Aorta (tissue), 5 donors: ENCODE measurements at regions not wholly inside any gene's neighbourhood (a gene's known extent, or its start where the extent isn't known, plus 50 kb on each side); places are given as distances from the start of the nearest gene placed in this dataset.
"Not testable (repeated sequence)": the region's sequence is repeated elsewhere in the genome, so short reads cannot be mapped to it uniquely, and the experiment has no call there.

Experiments
- ATAC-seq: fragments of 200-7000 bp; cut with Tn5 transposase; one replicate; pipeline ENCODE4 v1.9.1; 2022; ENCODE audit warnings: moderate library complexity; ENCODE audit not compliant: low FRiP score
- DNase-seq, 2 donors: peaks; one replicate each; pipeline ENCODE4 v3.0.0-alpha.2; 2020
- H3K27ac ChIP-seq, 2 donors: one replicate each; pipeline ENCODE4 v1.5.1; 2013; ENCODE audit warnings: low read length in 2 of 2, mild to moderate bottlenecking in 2 of 2, moderate library complexity in 2 of 2, control low read depth in 1 of 2, inconsistent platforms in 1 of 2, low read depth in 1 of 2
- H3K27me3 ChIP-seq, 2 donors: one replicate each; pipeline ENCODE4 v1.6.1; 2013; ENCODE audit warnings: control low read depth in 1 of 2, low read length in 1 of 2, mild to moderate bottlenecking in 1 of 2, moderate library complexity in 1 of 2; ENCODE audit not compliant: insufficient read depth in 2 of 2, control insufficient read depth in 1 of 2
- H3K36me3 ChIP-seq, 2 donors: one replicate each; pipeline ENCODE4 v1.6.1; 2013; ENCODE audit warnings: control low read depth in 1 of 2, low read length in 1 of 2, mild to moderate bottlenecking in 1 of 2; ENCODE audit not compliant: insufficient read depth in 2 of 2, control insufficient read depth in 1 of 2
- H3K4me1 ChIP-seq, 2 donors: one replicate each; pipeline ENCODE4 v1.6.1; 2013; ENCODE audit warnings: low read length in 2 of 2, control low read depth in 1 of 2, mild to moderate bottlenecking in 1 of 2, moderate library complexity in 1 of 2; ENCODE audit not compliant: insufficient read depth in 2 of 2, control insufficient read depth in 1 of 2
- H3K4me3 ChIP-seq, 2 donors: one replicate each; pipeline ENCODE4 v1.5.1; 2013; ENCODE audit warnings: low read length in 2 of 2, control low read depth in 1 of 2, mild to moderate bottlenecking in 1 of 2
- H3K9me3 ChIP-seq: one replicate; pipeline ENCODE4 v1.6.1; 2013; ENCODE audit warnings: mild to moderate bottlenecking, low read length; ENCODE audit not compliant: control insufficient read depth
- WGBS, 2 donors: extraction: QIAGEN DNeasy Blood & Tissue Kit; methylation state at CpG; one replicate each; pipeline ENCODE4 v1.1.7; 2013; 5-methylcytosine and 5-hydroxymethylcytosine counted together
- intact Hi-C, 2 donors: fragments of 100-400 bp; cut with DNase I; formaldehyde crosslinking; loops; one replicate each; pipeline versions ENCODE4 v1.14.2 to v1.15.0; 2022
- donor health status: healthy with polysubstance abuse.
- donor health status: Bipolar disorder and iron deficiency.
- donor health status: DM: no; HTN: no; CAD: no.
- donor health status: DM: no; HTN: no; CAD: no.
- donor health status: DM: yes; HTN: yes; CAD: no.

DNA sequence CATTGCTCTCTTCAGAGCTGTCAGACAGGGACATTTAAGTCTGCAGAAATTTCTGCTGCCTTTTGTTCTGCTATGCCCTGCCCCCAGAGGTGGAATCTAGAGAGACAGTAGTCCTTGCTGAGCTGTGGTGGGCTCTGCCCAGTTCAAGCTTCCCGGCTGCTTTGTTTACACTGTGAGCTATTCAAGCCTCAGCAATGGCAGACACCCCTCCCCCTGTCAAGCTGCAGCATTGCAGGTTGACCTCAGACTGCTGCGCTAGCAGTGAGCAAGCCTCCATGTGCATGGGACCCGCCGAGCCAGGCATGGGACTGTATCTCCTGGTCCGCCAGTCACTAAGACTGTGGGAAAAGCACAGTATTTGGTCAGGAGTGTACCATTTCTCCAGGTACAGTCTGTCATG, 53.6 kb upstream of the MAPK10 start:
- H3K36me3 ChIP-seq, H3K9me3 ChIP-seq, ATAC-seq, H3K27ac ChIP-seq, H3K4me1 ChIP-seq, DNase-seq, intact Hi-C loops, H3K27me3 ChIP-seq, H3K4me3 ChIP-seq: not testable (repeated sequence)
- 70 to 77% methylated on average over 5 of the region's 5 CpGs for WGBS, 2 donors

DNA sequence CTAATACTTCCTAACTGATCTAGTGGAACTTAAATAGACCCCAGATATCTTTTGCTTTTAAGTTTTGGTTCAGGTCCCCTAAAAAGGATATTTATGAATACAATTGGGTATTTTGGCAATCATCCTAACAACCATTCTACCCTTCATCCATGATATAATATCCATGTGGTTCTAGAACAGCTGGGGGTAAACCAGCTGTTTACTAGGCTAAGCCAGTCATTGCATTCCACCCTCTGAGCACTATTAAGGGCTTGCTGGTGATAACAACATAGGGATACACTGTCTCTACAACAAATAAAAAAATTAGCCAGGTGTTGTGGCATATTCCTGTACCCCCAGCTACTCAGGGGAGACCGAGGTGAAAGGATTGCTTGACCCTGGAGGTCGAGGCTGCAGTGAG, 54.8 kb upstream of the MAPK10 start:
- WGBS, 2 donors = 89 to 91% methylated on average over 2 of the region's 2 CpGs

DNA sequence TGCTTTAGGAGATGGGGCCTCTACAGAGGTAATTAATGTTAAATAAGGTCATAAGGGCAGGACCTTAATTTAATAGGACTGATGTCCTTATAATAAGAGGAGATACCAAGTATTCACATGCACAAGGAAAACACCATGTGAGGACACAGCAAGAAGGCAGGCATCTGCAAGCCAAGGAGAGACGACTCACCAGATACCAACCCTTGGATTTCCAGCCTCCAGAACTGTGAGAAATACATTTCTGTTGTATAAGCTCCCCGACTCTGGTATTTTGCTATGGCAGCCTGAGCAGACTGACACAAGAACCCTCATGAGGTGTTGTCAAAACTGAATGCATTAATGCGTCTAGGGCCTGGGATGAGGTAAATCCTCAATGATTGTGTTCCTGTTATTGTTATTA, 56.2 kb upstream of the MAPK10 start:
- ATAC-seq (no peak), DNase-seq (no peak)
- Histone ChIP-seq H3K9me3 (peaks cover 3% of the 10 kb centered on the region), H3K27me3 (no peaks in the 10 kb centered on the region), H3K36me3 (no peaks in the 10 kb centered on the region), H3K4me3 (no peak overlapping the region), H3K27ac (no peak overlapping the region), H3K4me1 (no peaks in the 10 kb centered on the region)
- intact Hi-C loops = no loop called here
- WGBS, 2 donors = 82 to 92% methylated on average over 3 of the region's 3 CpGs

More for the DNA sequence above, 54.8 kb upstream of the MAPK10 start:
- H3K36me3 ChIP-seq = no peaks in the 10 kb centered on the region
- no peak overlapping the region for H3K27ac ChIP-seq
- H3K4me3 ChIP-seq = no peak overlapping the region
- DNase-seq = no peak
- no peaks in the 10 kb centered on the region for H3K27me3 ChIP-seq
- no peak for ATAC-seq
- H3K9me3 ChIP-seq = peaks cover 1% of the 10 kb centered on the region
- no peaks in the 10 kb centered on the region for H3K4me1 ChIP-seq
- intact Hi-C loops = no loop called here

DNA sequence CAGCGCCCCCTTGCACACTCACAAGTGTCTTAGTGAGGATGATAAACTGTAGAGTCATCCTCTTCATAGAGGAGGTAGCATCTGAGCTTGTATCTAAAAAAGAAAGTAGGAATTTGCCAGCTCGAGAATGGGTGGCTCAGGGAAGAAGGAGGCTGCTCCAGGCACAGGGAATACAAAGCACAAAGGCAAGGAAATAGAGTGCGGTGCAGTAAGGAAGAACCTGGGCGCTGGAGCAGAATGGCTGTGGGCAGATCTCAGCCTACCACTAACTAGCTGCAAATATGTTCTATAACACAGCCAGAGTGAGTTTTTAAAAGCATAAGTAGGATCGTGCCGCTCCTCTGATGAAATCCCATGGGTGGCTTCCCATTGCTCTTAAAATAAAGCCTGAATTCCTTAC, 61.6 kb upstream of the MAPK10 start:
- Histone ChIP-seq H3K9me3 (peaks cover 2% of the 10 kb centered on the region), H3K27me3 (no peaks in the 10 kb centered on the region), H3K27ac (no peak overlapping the region), H3K4me3 (no peak overlapping the region), H3K4me1 (no peaks in the 10 kb centered on the region), H3K36me3 (no peaks in the 10 kb centered on the region)
- no peak for ATAC-seq
- DNase-seq = no peak
- 72 to 81% methylated on average over 6 of the region's 6 CpGs for WGBS, 2 donors
- intact Hi-C loops = no loop called here

DNA sequence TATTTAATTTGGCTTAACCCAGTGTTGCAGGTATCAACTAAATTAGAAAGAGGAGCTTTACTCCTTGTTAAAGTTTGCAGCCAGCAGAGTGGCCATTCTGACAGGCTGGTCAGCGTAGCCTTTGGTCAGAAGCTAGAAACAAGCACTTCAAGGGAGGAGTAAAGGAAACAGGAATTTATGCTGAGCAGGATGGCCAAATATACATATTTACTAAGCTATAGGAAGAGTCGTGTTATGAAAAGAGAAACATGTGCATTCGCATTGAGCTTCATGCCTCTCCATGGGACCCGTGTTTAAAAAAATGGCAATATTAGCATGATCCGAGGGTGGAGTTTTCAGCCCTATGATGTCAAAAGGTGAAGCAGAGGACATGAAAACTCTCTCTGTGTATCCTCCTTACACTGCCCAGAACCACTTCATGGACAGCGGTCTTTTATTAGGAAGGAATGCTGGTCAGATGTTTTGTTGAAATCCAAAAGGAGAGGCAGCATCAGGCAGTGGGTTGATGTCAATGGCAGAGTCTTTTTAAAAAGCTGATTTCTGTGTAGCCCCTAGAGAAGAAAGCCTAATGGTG, 71.8 kb upstream of the MAPK10 start:
- Histone ChIP-seq H3K9me3 (no peaks in the 10 kb centered on the region), H3K27ac (no peak overlapping the region), H3K27me3 (no peaks in the 10 kb centered on the region), H3K4me3 (no peak overlapping the region), H3K4me1 (no peaks in the 10 kb centered on the region), H3K36me3 (no peaks in the 10 kb centered on the region)
- DNase-seq (no peak), ATAC-seq (no peak)
- intact Hi-C loops = no loop called here
- WGBS, 2 donors = 92 to 95% methylated on average over 6 of the region's 6 CpGs

DNA sequence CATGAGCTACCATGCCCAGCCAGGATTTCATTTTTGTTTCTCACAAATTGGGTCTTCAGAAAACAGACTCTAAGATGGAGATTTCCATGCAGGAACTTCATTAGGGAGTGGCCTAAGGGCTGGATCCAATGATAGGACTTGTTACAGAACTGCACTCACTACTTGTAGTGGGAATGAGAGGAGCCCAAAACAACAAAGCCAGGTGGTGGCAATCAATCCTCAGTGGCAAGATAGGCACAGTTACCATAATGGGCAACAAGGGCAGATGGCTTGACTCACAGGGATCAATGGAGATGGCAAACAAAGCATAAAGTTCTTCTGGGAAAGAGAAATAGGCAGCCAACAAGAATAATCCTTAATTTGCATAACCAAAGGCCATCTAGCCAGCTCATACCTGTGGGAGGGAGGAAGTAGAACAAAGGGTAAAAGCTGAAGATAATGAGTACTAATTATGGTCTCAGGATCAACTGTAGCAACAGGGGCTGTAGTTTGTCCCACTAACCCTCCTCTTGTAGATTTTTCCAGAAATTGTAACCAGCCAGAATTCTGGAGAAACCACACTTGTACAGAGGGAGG, 72.8 kb upstream of the MAPK10 start:
- DNase-seq (no peak), ATAC-seq (no peak)
- H3K9me3 ChIP-seq = no peaks in the 10 kb centered on the region
- intact Hi-C loops = no loop called here
- H3K36me3 ChIP-seq = no peaks in the 10 kb centered on the region
- H3K4me3 ChIP-seq = no peak overlapping the region
- H3K4me1 ChIP-seq = no peaks in the 10 kb centered on the region
- H3K27me3 ChIP-seq = no peaks in the 10 kb centered on the region
- H3K27ac ChIP-seq = no peak overlapping the region

DNA sequence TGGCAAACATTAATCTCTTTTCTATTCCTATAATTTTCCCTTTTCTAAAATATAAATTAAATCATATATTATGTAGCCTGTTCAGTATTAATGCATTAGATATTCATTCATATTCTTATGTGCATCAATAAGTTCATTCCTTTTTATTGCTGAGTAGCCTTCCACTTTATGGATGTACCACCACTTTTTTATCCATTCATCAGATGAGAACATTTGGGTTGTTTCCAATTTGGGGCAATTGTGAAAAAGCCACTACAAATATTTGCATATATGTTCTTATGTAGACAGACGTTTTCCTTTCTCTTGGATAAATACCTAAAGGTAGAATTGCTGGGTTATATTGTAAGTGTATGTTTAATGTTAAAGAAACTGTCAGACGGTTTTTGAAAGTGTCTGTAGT, 79.4 kb upstream of the MAPK10 start:
- intact Hi-C loops = no loop called here
- 57 to 65% methylated on average over 2 of the region's 2 CpGs for WGBS, 2 donors
- H3K9me3 ChIP-seq = no peaks in the 10 kb centered on the region

DNA sequence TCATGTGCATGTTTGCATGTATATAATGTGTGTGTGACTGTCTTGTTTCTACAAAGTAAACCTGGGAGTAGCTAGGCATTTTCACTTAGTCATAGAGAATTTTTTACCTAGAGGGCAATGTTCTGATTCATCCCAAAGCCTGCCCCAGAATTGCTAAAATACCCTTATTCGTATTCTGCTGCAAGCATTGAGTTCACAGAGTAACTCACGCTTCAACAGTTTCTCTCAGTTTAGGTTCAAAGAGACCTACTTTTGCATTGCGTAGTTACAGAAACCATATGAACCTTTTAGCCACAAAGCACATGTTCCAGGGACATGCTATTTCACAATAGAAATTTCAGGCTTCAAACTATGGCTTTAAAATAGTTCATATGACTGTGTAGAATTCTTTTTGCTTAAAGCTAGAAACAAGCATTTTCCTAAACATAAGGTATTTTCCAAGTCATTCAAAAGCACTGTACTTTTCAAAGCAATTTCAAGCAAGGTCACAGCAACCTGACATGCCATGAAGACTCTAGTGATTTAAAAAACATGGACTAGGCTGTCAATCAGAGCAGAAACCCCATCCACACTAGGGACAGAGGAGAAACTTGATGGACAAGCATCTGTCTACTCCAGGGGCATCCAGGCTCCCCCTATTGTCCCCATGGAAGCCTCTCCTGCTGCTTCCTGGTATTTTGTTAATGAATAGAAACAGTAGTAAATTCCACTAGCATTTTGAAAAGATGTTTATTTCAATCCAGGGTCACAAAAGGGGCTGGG, 81.5 kb upstream of the MAPK10 start:
- WGBS, 2 donors = 80 to 84% methylated on average over 3 of the region's 3 CpGs
- ATAC-seq (no peak), DNase-seq (no peak)
- no peaks in the 10 kb centered on the region for H3K27me3 ChIP-seq
- H3K9me3 ChIP-seq = no peaks in the 10 kb centered on the region
- H3K27ac ChIP-seq = no peak overlapping the region
- intact Hi-C loops = no loop called here
- H3K36me3 ChIP-seq = no peaks in the 10 kb centered on the region
- no peaks in the 10 kb centered on the region for H3K4me1 ChIP-seq
- no peak overlapping the region for H3K4me3 ChIP-seq

More for the DNA sequence above, 79.4 kb upstream of the MAPK10 start:
- Histone ChIP-seq H3K36me3 (no peaks in the 10 kb centered on the region), H3K27ac (no peak overlapping the region), H3K4me3 (no peak overlapping the region), H3K27me3 (no peaks in the 10 kb centered on the region), H3K4me1 (no peaks in the 10 kb centered on the region)
- ATAC-seq = no peak
- no peak for DNase-seq

DNA sequence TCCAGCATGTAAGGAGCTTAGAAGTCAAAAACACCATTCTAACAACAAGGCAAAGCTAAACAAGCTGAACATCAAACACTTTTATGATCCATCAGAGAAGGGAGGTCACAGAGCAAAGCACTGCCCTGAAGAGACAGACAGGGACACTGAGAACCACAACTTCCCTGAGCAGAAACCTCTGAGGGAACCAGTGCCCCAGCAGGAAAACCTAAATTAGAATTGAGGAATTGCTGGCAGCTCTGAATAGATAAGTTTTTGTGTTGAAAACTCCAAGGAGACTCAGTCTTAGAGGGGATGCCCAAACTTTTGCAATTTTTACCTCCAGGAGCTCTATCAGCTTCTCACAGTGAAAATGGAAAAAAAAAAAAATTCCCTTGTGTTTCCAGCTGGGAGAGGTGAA, 83.0 kb upstream of the MAPK10 start:
- no peak for DNase-seq
- intact Hi-C loops = no loop called here
- Histone ChIP-seq H3K27me3 (no peaks in the 10 kb centered on the region), H3K4me1 (no peaks in the 10 kb centered on the region), H3K27ac (no peak overlapping the region), H3K4me3 (no peak overlapping the region), H3K36me3 (no peaks in the 10 kb centered on the region), H3K9me3 (no peaks in the 10 kb centered on the region)
- ATAC-seq = no peak
